Caco-2 (cell line): ENCODE measurements at regions not wholly inside any gene's neighbourhood (a gene's known extent, or its start where the extent isn't known, plus 50 kb on each side); places are given as distances from the start of the nearest gene placed in this dataset.

Experiments used
- BruUV-seq: library from RNA; stranded (reverse); fragments of 400-500 nt; replicated peaks from 2 replicates; lab custom pipeline; 2021; lab: Mats Ljungman, UMichigan
- CTCF ChIA-PET: fragments of 300-600 bp; sonication (Branson Sonifier 250); formaldehyde crosslinking; loops from one replicate; lab custom pipeline; 2022; ENCODE audit warnings: antibody characterized with exemption; lab: Charles Lee
- POLR2A ChIA-PET: fragments of 300-600 bp; sonication (Branson Sonifier 250); formaldehyde crosslinking; loops from one replicate; lab custom pipeline; 2022; ENCODE audit warnings: antibody characterized with exemption; lab: Charles Lee
- DNase-seq, 2 experiments: peaks; one replicate each; pipeline versions ENCODE4 v3.0.0 to v3.0.0-alpha.2; 2020 to 2022
- H3K27me3 ChIP-seq: replicated peaks from 2 replicates; pipeline ENCODE4 v1.6.0; 2011; ENCODE audit warnings: low read length; ENCODE audit not compliant: control insufficient read depth, insufficient read depth
- H3K36me3 ChIP-seq: 2 replicates; pipeline ENCODE4 v1.5.1; 2011; ENCODE audit warnings: low read length; ENCODE audit not compliant: control insufficient read depth, insufficient read depth
- H3K4me1 ChIP-seq: fragments of 250-450 bp; sonication (Bioruptor Pico); 2 replicates; pipeline ENCODE4 v1.5.1; 2020; ENCODE audit warnings: mild to moderate bottlenecking
- H3K4me3 ChIP-seq: 2 replicates; pipeline ENCODE4 v1.5.1; 2011; ENCODE audit warnings: low read depth, mild to moderate bottlenecking, control low read depth, low read length
- H3K9me3 ChIP-seq: fragments of 250-450 bp; sonication (Bioruptor Pico); 2 replicates; pipeline ENCODE4 v1.5.1; 2020; ENCODE audit warnings: mild to moderate bottlenecking, moderate library complexity
- H3K27ac Mint-ChIP-seq: one replicate; pipeline ENCODE4 v1.8.0; 2022; ENCODE audit warnings: mixed read lengths; ENCODE audit not compliant: unreplicated experiment
- H3K27me3 Mint-ChIP-seq: one replicate; pipeline ENCODE4 v1.8.0; 2022; ENCODE audit warnings: mixed read lengths; ENCODE audit not compliant: insufficient read depth, unreplicated experiment
- H3K36me3 Mint-ChIP-seq: one replicate; pipeline ENCODE4 v1.8.0; 2022; ENCODE audit warnings: mild to moderate bottlenecking, mixed read lengths; ENCODE audit not compliant: insufficient read depth, unreplicated experiment
- H3K4me1 Mint-ChIP-seq: one replicate; pipeline ENCODE4 v1.8.0; 2022; ENCODE audit warnings: low read depth, mixed read lengths; ENCODE audit not compliant: unreplicated experiment
- H3K4me3 Mint-ChIP-seq: one replicate; pipeline ENCODE4 v1.8.0; 2022; ENCODE audit warnings: mild to moderate bottlenecking, moderate library complexity, mixed read lengths; ENCODE audit not compliant: unreplicated experiment
- H3K9me3 Mint-ChIP-seq: one replicate; pipeline ENCODE4 v1.8.0; 2022; ENCODE audit warnings: mixed read lengths; ENCODE audit not compliant: unreplicated experiment
- CTCF ChIP-seq, 2 experiments: fragments of 200-600 bp in 1 of 2; IDR thresholded peaks; 1 replicate in 1 of 2; 2 replicates in 1 of 2; pipeline versions ENCODE4 v1.5.1 to v1.8.0; 2011 to 2022; ENCODE audit warnings: antibody characterized with exemption in 1 of 2, control low read depth in 1 of 2, inconsistent platforms in 1 of 2, low read depth in 1 of 2, low read length in 1 of 2, mild to moderate bottlenecking in 1 of 2, moderate library complexity in 1 of 2; ENCODE audit not compliant: insufficient read depth in 1 of 2, severe bottlenecking in 1 of 2, unreplicated experiment in 1 of 2
- intact Hi-C: fragments of 100-400 bp; cut with micrococcal nuclease; formaldehyde crosslinking; loops from one replicate; pipeline ENCODE4 v1.10.0; 2022; ENCODE audit not compliant: unreplicated experiment

DNA sequence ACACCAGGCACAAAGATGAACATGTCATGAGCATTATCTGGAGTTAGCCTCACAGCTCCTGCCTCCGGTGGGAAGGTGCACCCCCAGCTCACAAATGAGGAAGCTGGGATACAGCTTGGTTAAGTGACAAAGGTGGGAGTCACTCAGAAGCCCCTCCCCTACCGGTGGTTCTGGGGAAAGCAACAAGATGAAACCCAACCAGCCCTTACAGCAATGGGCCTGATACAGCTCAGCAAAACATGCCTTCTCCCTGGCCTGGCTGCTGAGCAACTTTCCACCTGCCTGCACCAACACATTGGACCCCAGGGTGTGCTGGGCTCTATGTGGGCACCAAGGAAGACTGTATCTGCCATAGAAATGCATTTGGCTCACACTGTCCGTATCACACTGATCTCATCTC, 113.2 kb downstream of the GYPC start:
- peak in 1 of 2 experiments; percentile 17 for TF ChIP-seq CTCF (IDR thresholded peaks at IDR 0.05; ENCODE audit: insufficient read depth in 1 of 2, low read depth in 1 of 2, low read length in 1 of 2, severe bottlenecking in 1 of 2, unreplicated experiment in 1 of 2)
- intact Hi-C loops = no loop called here
- CTCF ChIA-PET = no interaction called here

GRCh38 chr2:126770466-126770865, 114.5 kb downstream of the GYPC start:
- intact Hi-C loops = no loop called here
- Mint-ChIP-seq H3K36me3 (no peaks in the 10 kb centered on the region), H3K27me3 (peaks cover 33% of the 10 kb centered on the region)

More for the DNA sequence above, 113.2 kb downstream of the GYPC start:
- no peak overlapping the region for H3K4me3 ChIP-seq
- POLR2A ChIA-PET = no interaction called here
- no peaks in the 10 kb centered on the region for H3K36me3 Mint-ChIP-seq
- H3K27ac Mint-ChIP-seq = no peak overlapping the region
- no peaks in the 10 kb centered on the region for H3K9me3 ChIP-seq
- H3K36me3 ChIP-seq = no peaks in the 10 kb centered on the region
- no peaks in the 10 kb centered on the region; the same call in none of the 2 replicates for H3K27me3 ChIP-seq
- no peaks in the 10 kb centered on the region for H3K4me1 Mint-ChIP-seq
- no TSS peak for BruUV-seq
- no peaks in the 10 kb centered on the region for H3K9me3 Mint-ChIP-seq
- no peak overlapping the region for H3K4me3 Mint-ChIP-seq
- no peak for DNase-seq
- no peaks in the 10 kb centered on the region for H3K4me1 ChIP-seq
- peaks cover 26% of the 10 kb centered on the region for H3K27me3 Mint-ChIP-seq

DNA sequence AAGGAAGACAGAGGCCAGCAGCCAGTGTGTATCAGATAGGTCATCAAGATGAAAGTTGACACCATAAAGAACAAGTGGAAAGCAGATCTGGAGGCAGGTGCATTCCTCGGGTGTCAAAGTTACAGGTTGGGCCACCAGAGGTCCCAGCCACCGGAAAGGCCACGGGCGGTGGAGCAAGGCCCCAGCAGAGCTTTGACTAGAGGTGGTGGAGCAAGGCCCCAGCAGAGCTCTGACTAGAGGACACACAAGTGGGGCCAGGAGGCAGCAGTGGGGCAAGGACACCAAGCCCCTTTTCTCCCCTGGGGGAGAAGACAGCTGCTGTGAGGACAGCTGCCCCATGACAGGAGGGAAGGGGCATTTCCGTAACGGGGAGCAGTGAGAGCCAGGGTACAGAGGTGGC, 115.1 kb downstream of the GYPC start:
- H3K27me3 ChIP-seq = peaks cover 2% of the 10 kb centered on the region
- BruUV-seq = no TSS peak
- no peak overlapping the region for H3K4me3 ChIP-seq
- Mint-ChIP-seq H3K9me3 (no peaks in the 10 kb centered on the region), H3K4me3 (no peak overlapping the region), H3K27me3 (peaks cover 37% of the 10 kb centered on the region), H3K27ac (no peak overlapping the region), H3K4me1 (no peaks in the 10 kb centered on the region), H3K36me3 (no peaks in the 10 kb centered on the region)
- H3K9me3 ChIP-seq = no peaks in the 10 kb centered on the region
- DNase-seq = no peak
- intact Hi-C loops = no loop called here
- no peaks in the 10 kb centered on the region for H3K36me3 ChIP-seq
- ChIA-PET POLR2A (no interaction called here), CTCF (no interaction called here)
- TF ChIP-seq CTCF (IDR thresholded peaks at IDR 0.05; ENCODE audit: insufficient read depth in 1 of 2, low read depth in 1 of 2, low read length in 1 of 2, severe bottlenecking in 1 of 2, unreplicated experiment in 1 of 2) = no peak
- no peaks in the 10 kb centered on the region for H3K4me1 ChIP-seq

More at GRCh38 chr2:126770466-126770865, 114.5 kb downstream of the GYPC start:
- no peak for TF ChIP-seq CTCF (IDR thresholded peaks at IDR 0.05; ENCODE audit: insufficient read depth in 1 of 2, low read depth in 1 of 2, low read length in 1 of 2, severe bottlenecking in 1 of 2, unreplicated experiment in 1 of 2)
- no peaks in the 10 kb centered on the region for H3K36me3 ChIP-seq
- DNase-seq = peak in 1 of 2 experiments; percentile 21
- Mint-ChIP-seq H3K4me1 (no peaks in the 10 kb centered on the region), H3K27ac (no peak overlapping the region), H3K4me3 (no peak overlapping the region), H3K9me3 (no peaks in the 10 kb centered on the region)
- H3K27me3 ChIP-seq = no peaks in the 10 kb centered on the region; the same call in none of the 2 replicates
- no peaks in the 10 kb centered on the region for H3K4me1 ChIP-seq
- POLR2A ChIA-PET = no interaction called here
- no peak overlapping the region for H3K4me3 ChIP-seq
- no TSS peak for BruUV-seq
- CTCF ChIA-PET = no interaction called here
- H3K9me3 ChIP-seq = no peaks in the 10 kb centered on the region
